ENCODE measurements at regions not wholly inside any gene's neighbourhood (a gene's known extent, or its start where the extent isn't known, plus 50 kb on each side); places are given as distances from the start of the nearest gene placed in this dataset.
"Not testable (repeated sequence)": the region's sequence is repeated elsewhere in the genome, so short reads cannot be mapped to it uniquely, and the experiment has no call there.

- TF ChIP-seq CTCF (IDR thresholded peaks at IDR 0.05; ENCODE audit: unreplicated experiment) = no peak
- peaks cover 4% of the 10 kb centered on the region for H3K9me3 Mint-ChIP-seq (ENCODE audit: unreplicated experiment)
- H3K27ac Mint-ChIP-seq (ENCODE audit: unreplicated experiment) = no peak overlapping the region
- H3K27me3 Mint-ChIP-seq (ENCODE audit: unreplicated experiment) = peaks cover 3% of the 10 kb centered on the region
- H3K4me3 Mint-ChIP-seq (ENCODE audit: unreplicated experiment) = no peak overlapping the region
- H3K36me3 Mint-ChIP-seq (ENCODE audit: low read depth, unreplicated experiment) = no peaks in the 10 kb centered on the region
- no peak for DNase-seq (ENCODE audit: low spot score)
- H3K4me1 Mint-ChIP-seq (ENCODE audit: unreplicated experiment) = peaks cover 5% of the 10 kb centered on the region
These were observed 340.7 kb downstream of the LMBRD1 start for GRCh38 chr6:69456086-69456485.

- not testable (repeated sequence) for DNase-seq (ENCODE audit: low spot score); H3K9me3 Mint-ChIP-seq (ENCODE audit: unreplicated experiment); H3K4me1 Mint-ChIP-seq (ENCODE audit: unreplicated experiment); H3K4me3 Mint-ChIP-seq (ENCODE audit: unreplicated experiment); H3K27me3 Mint-ChIP-seq (ENCODE audit: unreplicated experiment); H3K36me3 Mint-ChIP-seq (ENCODE audit: low read depth, unreplicated experiment); H3K27ac Mint-ChIP-seq (ENCODE audit: unreplicated experiment)
These were observed 342.2 kb downstream of the LMBRD1 start for GRCh38 chr6:69454619-69455018.

- H3K27ac Mint-ChIP-seq (ENCODE audit: unreplicated experiment); H3K27me3 Mint-ChIP-seq (ENCODE audit: unreplicated experiment); H3K4me3 Mint-ChIP-seq (ENCODE audit: unreplicated experiment); H3K4me1 Mint-ChIP-seq (ENCODE audit: unreplicated experiment); DNase-seq (ENCODE audit: low spot score); H3K9me3 Mint-ChIP-seq (ENCODE audit: unreplicated experiment); H3K36me3 Mint-ChIP-seq (ENCODE audit: low read depth, unreplicated experiment): not testable (repeated sequence)
These were observed 346.3 kb downstream of the LMBRD1 start for GRCh38 chr6:69450493-69450892.

- DNase-seq (ENCODE audit: low spot score) = no peak
- Mint-ChIP-seq H3K4me1 (ENCODE audit: unreplicated experiment) (peaks cover 5% of the 10 kb centered on the region), H3K4me3 (ENCODE audit: unreplicated experiment) (no peak overlapping the region), H3K27me3 (ENCODE audit: unreplicated experiment) (peaks cover 4% of the 10 kb centered on the region), H3K27ac (ENCODE audit: unreplicated experiment) (no peak overlapping the region), H3K9me3 (ENCODE audit: unreplicated experiment) (peaks cover 4% of the 10 kb centered on the region), H3K36me3 (ENCODE audit: low read depth, unreplicated experiment) (peaks cover 5% of the 10 kb centered on the region)
- TF ChIP-seq CTCF (IDR thresholded peaks at IDR 0.05; ENCODE audit: unreplicated experiment) = no peak
These were observed 346.9 kb downstream of the LMBRD1 start for GRCh38 chr6:69449887-69450286.

Data from endothelial cell (in vitro differentiated cells).